SK-N-SH (cell line): ENCODE measurements at regions not wholly inside any gene's neighbourhood (a gene's known extent, or its start where the extent isn't known, plus 50 kb on each side); places are given as distances from the start of the nearest gene placed in this dataset.
A peak's percentile ranks its signal among the peaks of the same experiment; 100 is the strongest.

ENCODE experiments used
- CTCF ChIA-PET: fragments of 300-600, 350-600 bp; formaldehyde crosslinking; extraction: SDS; loops from one replicate; lab custom pipeline; 2021; lab: Yijun Ruan, JAX
- POLR2A ChIA-PET: fragments of 350-600 bp; sonication (Branson Sonifier 250); formaldehyde crosslinking; extraction: SDS; loops from one replicate; lab custom pipeline; 2020; ENCODE audit warnings: antibody characterized with exemption, inconsistent platforms; lab: Yijun Ruan, JAX
- DNase-seq: peaks from one replicate; pipeline ENCODE4 v3.0.0; 2012
- H2AFZ ChIP-seq: fragments of 200-600 bp; sonication (generic); 2 replicates; pipeline ENCODE4 v1.8.1; 2016; ENCODE audit warnings: antibody characterized with exemption, mild to moderate bottlenecking, low read depth
- H3F3A ChIP-seq: fragments of 200-600 bp; sonication (generic); replicated peaks from 2 replicates; pipeline ENCODE3; 2016; ENCODE audit warnings: antibody characterized with exemption, mild to moderate bottlenecking; ENCODE audit not compliant: insufficient read depth
- H3K27ac ChIP-seq, 2 experiments: fragments of 200-500 bp in 1 of 2; fragments of 200-600 bp in 1 of 2; sonication (Bioruptor generic) in 1 of 2; sonication (generic), shearing (Covaris generic) in 1 of 2; 2 replicates each; pipeline versions ENCODE4 v1.5.1 to v1.6.1; 2014 to 2016; ENCODE audit warnings: low read depth in 2 of 2, inconsistent platforms in 1 of 2, low read length in 1 of 2, mild to moderate bottlenecking in 1 of 2, mixed read lengths in 1 of 2
- H3K27me3 ChIP-seq: fragments of 200-600 bp; sonication (generic), shearing (Covaris generic); 2 replicates; pipeline ENCODE4 v1.6.1; 2016; ENCODE audit warnings: mixed run types; ENCODE audit not compliant: insufficient read depth
- H3K36me3 ChIP-seq, 2 experiments: fragments of 200-500 bp in 1 of 2; fragments of 200-600 bp in 1 of 2; sonication (Bioruptor generic) in 1 of 2; sonication (generic) in 1 of 2; replicated peaks in 1 of 2; 2 replicates each; pipeline versions ENCODE3 to v1.5.1; 2014 to 2016; ENCODE audit warnings: low read length in 1 of 2, mild to moderate bottlenecking in 1 of 2; ENCODE audit not compliant: insufficient read depth in 2 of 2, control insufficient read depth in 1 of 2
- H3K4me1 ChIP-seq, 2 experiments: fragments of 200-500 bp in 1 of 2; fragments of 200-600 bp in 1 of 2; sonication (Bioruptor generic) in 1 of 2; sonication (generic), shearing (Covaris generic) in 1 of 2; 2 replicates each; pipeline versions ENCODE4 v1.5.1 to v1.6.1; 2014 to 2016; ENCODE audit warnings: low read depth in 1 of 2, low read length in 1 of 2, mixed run types in 1 of 2; ENCODE audit not compliant: insufficient read depth in 2 of 2, control insufficient read depth in 1 of 2
- H3K4me2 ChIP-seq: fragments of 200-600 bp; sonication (generic), shearing (Covaris generic); 2 replicates; pipeline ENCODE4 v1.6.1; 2017; ENCODE audit warnings: mixed run types
- H3K4me3 ChIP-seq, 2 experiments: fragments of 200-500 bp in 1 of 2; fragments of 200-600 bp in 1 of 2; sonication (Bioruptor generic) in 1 of 2; sonication (generic), shearing (Covaris generic) in 1 of 2; 2 replicates each; pipeline versions ENCODE4 v1.5.1 to v1.8.1; 2014 to 2016; ENCODE audit warnings: low read depth in 2 of 2, inconsistent platforms in 1 of 2, low read length in 1 of 2, mild to moderate bottlenecking in 1 of 2, mixed read lengths in 1 of 2, moderate library complexity in 1 of 2
- H3K79me2 ChIP-seq: fragments of 200-600 bp; sonication (generic); 2 replicates; pipeline ENCODE4 v1.8.1; 2017; ENCODE audit warnings: mild to moderate bottlenecking; ENCODE audit not compliant: insufficient read depth
- H3K9ac ChIP-seq: fragments of 200-600 bp; sonication (generic); 2 replicates; pipeline ENCODE4 v1.6.1; 2017; ENCODE audit warnings: mixed run types
- H3K9me2 ChIP-seq: fragments of 200-600 bp; sonication (generic); 2 replicates; pipeline ENCODE4 v1.6.1; 2017; ENCODE audit warnings: mixed run types
- H3K9me3 ChIP-seq: fragments of 200-600 bp; sonication (generic); 2 replicates; pipeline ENCODE4 v1.6.1; 2017; ENCODE audit warnings: mixed run types, mild to moderate bottlenecking, moderate library complexity
- H4K20me1 ChIP-seq: fragments of 200-600 bp; sonication (generic); 2 replicates; pipeline ENCODE4 v1.6.1; 2017; ENCODE audit warnings: mild to moderate bottlenecking, mixed run types; ENCODE audit not compliant: insufficient read depth
- FOXM1 ChIP-seq: IDR thresholded peaks from 2 replicates; pipeline ENCODE4 v1.4.0; 2012; ENCODE audit warnings: low read depth, mild to moderate bottlenecking
- WGBS: methylation state at CpG from one replicate; pipeline ENCODE4 v1.1.6; 2017; ENCODE audit warnings: low lambda C conversion rate; 5-methylcytosine and 5-hydroxymethylcytosine counted together

DNA sequence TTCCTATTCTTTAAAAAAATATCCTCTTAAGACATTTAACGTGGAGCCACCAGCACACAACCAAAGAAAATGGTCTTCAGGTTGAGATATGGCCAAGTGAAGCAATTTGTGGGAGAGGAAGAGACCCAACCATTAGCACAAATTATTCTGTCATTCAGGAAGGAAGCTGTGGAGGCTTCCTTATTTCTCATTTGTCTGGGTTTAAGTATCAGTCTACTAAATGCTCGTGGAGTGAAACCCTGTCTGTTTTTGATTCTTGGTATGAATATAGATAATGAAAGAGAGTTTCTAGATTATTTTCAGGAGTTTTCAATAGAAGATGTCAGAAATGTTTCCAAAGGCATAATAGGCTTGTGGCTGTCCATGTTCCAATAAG, 125.1 kb downstream of the GPR65 start:
- DNase-seq = no peak
- Histone ChIP-seq H3K4me3 (no peak overlapping the region), H3K4me2 (peak overlapping the region; percentile 47; the same call in 1 of the 2 replicates), H3K9ac (no peak overlapping the region), H3K79me2 (no peaks in the 10 kb centered on the region), H3K9me2 (no peaks in the 10 kb centered on the region), H4K20me1 (no peaks in the 10 kb centered on the region), H3K27me3 (no peaks in the 10 kb centered on the region), H3F3A (peaks cover 13% of the 10 kb centered on the region), H3K9me3 (no peaks in the 10 kb centered on the region), H2AFZ (peak overlapping the region; percentile 59; the same call in 1 of the 2 replicates), H3K36me3 (no peaks in the 10 kb centered on the region), H3K27ac (peak overlapping the region in 1 of 2 experiments; percentile 66; a peak in 2 of 4 replicates), H3K4me1 (no peaks in the 10 kb centered on the region)
- POLR2A ChIA-PET = no interaction called here
- WGBS = 7% methylated on average over 2 of the region's 2 CpGs
- CTCF ChIA-PET = interaction anchor here (0.7 to 1.4 kb wide), 3 partner anchors 10 to 22 kb away, joined by 3 read pairs; no protein-coding TSS in a partner anchor
- TF ChIP-seq FOXM1 = no peak
